OCI-LY3 (cell line): ENCODE measurements at regions not wholly inside any gene's neighbourhood (a gene's known extent, or its start where the extent isn't known, plus 50 kb on each side); places are given as distances from the start of the nearest gene placed in this dataset.

Experiments
- H2AFZ ChIP-seq: fragments of 200-600, 300-600 bp; shearing (Covaris generic); 2 replicates; pipeline ENCODE4 v1.6.0; 2014; ENCODE audit warnings: antibody characterized with exemption, low read depth, low read length
- H3K27ac ChIP-seq: fragments of 200-600, 300-600 bp; sonication (generic); 2 replicates; pipeline ENCODE4 v1.5.1; 2014; ENCODE audit warnings: mild to moderate bottlenecking, low read length, moderate library complexity, mixed read lengths
- H3K27me3 ChIP-seq: fragments of 200-600, 300-600 bp; sonication (generic); 2 replicates; pipeline ENCODE4 v1.6.1; 2014; ENCODE audit warnings: low read depth, low read length, mixed read lengths
- H3K36me3 ChIP-seq: fragments of 200-600, 300-600 bp; sonication (generic); replicated peaks from 2 replicates; pipeline ENCODE3; 2014; ENCODE audit warnings: low read depth, low read length, mixed read lengths
- H3K4me1 ChIP-seq: fragments of 300-600, 200-600 bp; sonication (generic); 2 replicates; pipeline ENCODE4 v1.6.1; 2014; ENCODE audit warnings: low read length, mixed read lengths
- H3K4me2 ChIP-seq: fragments of 200-600, 300-600 bp; sonication (generic); 2 replicates; pipeline ENCODE4 v1.6.1; 2014; ENCODE audit warnings: low read length, mixed read lengths
- H3K4me3 ChIP-seq: fragments of 300-600, 200-600 bp; sonication (generic); 2 replicates; pipeline ENCODE4 v1.5.1; 2014; ENCODE audit warnings: antibody characterized with exemption, mild to moderate bottlenecking, low read length, moderate library complexity
- H3K79me2 ChIP-seq: fragments of 300-600, 200-600 bp; shearing (Covaris generic); 2 replicates; pipeline ENCODE4 v1.6.1; 2014; ENCODE audit warnings: mild to moderate bottlenecking, low read length, mixed read lengths
- H3K9ac ChIP-seq: fragments of 300-600, 200-600 bp; shearing (Covaris generic); 2 replicates; pipeline ENCODE4 v1.6.0; 2014; ENCODE audit warnings: mild to moderate bottlenecking, low read length, moderate library complexity
- H3K9me3 ChIP-seq: fragments of 200-600, 300-600 bp; shearing (Covaris generic); 2 replicates; pipeline ENCODE4 v1.6.1; 2014; ENCODE audit warnings: low read length, mixed read lengths; ENCODE audit not compliant: insufficient read depth
- H4K20me1 ChIP-seq: fragments of 200-600, 300-600 bp; sonication (generic); 2 replicates; pipeline ENCODE4 v1.6.1; 2016; ENCODE audit warnings: low read length, mixed read lengths; ENCODE audit not compliant: insufficient read depth
- EZH2phosphoT487 ChIP-seq: fragments of 200-600 bp; shearing (Covaris generic); IDR thresholded peaks from 2 replicates; pipeline ENCODE4 v1.6.1; 2018; ENCODE audit warnings: antibody characterized with exemption, mixed run types, low read depth
- TF ChIP-seq, protein P1 (sequence below): fragments of 200-600, 300-600 bp; sonication (generic); IDR thresholded peaks from 2 replicates; pipeline ENCODE4 v1.5.1; 2014; ENCODE audit warnings: antibody characterized with exemption, low read length, low read depth

DNA sequence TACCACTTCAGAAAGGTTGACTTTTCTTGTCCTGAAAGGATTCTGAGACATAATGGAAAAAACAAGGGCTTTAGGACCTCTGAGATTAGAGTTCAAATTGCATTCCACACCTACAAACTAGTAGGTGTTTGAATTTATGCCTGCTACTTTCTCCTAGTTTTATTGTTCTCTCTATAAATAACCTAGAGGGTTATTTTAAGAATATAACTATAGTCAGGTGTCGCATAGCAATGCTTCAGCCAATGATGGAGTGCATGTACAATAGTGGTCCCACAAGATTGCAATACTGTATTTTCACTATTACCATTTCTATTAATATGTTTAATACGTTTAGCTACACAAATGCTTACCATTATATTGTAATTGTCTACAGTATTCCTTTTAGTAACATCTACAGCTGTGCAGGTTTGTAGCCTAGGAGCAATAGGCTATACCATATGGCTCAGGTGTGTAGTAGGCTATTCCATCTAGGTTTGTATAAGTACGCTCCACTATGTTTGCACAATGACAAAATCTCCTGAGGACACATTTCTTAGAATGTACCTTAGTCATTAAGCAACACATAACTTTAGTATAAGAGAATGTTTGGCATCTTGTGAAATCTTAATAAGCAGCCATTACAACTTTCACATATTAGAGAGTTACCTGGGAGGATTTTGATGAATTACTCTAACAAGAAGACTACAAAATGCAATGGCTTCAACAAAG lies 1352.5 kb downstream of the ZPLD1 start:
- no peak overlapping the region for H3K9ac ChIP-seq
- H4K20me1 ChIP-seq = no peaks in the 10 kb centered on the region
- no peak overlapping the region for H2AFZ ChIP-seq
- H3K79me2 ChIP-seq = no peaks in the 10 kb centered on the region
- H3K36me3 ChIP-seq = no peaks in the 10 kb centered on the region
- H3K4me2 ChIP-seq = no peak overlapping the region
- no peak overlapping the region for H3K4me3 ChIP-seq
- H3K9me3 ChIP-seq = no peaks in the 10 kb centered on the region
- no peak for TF ChIP-seq EZH2phosphoT487
- TF ChIP-seq, protein P1, sequence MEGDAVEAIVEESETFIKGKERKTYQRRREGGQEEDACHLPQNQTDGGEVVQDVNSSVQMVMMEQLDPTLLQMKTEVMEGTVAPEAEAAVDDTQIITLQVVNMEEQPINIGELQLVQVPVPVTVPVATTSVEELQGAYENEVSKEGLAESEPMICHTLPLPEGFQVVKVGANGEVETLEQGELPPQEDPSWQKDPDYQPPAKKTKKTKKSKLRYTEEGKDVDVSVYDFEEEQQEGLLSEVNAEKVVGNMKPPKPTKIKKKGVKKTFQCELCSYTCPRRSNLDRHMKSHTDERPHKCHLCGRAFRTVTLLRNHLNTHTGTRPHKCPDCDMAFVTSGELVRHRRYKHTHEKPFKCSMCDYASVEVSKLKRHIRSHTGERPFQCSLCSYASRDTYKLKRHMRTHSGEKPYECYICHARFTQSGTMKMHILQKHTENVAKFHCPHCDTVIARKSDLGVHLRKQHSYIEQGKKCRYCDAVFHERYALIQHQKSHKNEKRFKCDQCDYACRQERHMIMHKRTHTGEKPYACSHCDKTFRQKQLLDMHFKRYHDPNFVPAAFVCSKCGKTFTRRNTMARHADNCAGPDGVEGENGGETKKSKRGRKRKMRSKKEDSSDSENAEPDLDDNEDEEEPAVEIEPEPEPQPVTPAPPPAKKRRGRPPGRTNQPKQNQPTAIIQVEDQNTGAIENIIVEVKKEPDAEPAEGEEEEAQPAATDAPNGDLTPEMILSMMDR = no peak
- H3K4me1 ChIP-seq = no peaks in the 10 kb centered on the region
- H3K27ac ChIP-seq = no peak overlapping the region
- H3K27me3 ChIP-seq = no peaks in the 10 kb centered on the region

DNA sequence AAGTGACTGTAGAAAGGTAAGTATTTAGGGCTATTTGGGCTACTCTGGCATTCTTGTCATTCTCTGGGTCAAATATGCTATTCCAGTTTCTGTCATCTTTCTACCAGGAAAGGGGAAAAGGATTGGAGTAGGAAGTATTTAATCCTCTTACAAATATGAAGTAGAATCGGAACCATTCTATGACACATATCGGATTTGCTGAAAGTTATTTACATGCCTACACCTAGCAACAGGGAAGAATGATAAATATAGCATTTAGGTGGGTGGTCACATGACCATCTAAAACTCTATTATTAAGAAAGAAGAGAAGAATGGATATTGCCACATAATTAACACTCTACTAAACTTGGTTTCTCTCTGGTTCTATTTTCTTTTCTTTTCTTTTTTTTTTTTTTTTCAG lies 1353.1 kb downstream of the ZPLD1 start:
- no peak overlapping the region for H3K4me3 ChIP-seq
- H3K9me3 ChIP-seq = no peaks in the 10 kb centered on the region
- H2AFZ ChIP-seq = no peak overlapping the region
- H3K4me2 ChIP-seq = no peak overlapping the region
- no peaks in the 10 kb centered on the region for H3K36me3 ChIP-seq
- no peak overlapping the region for H3K27ac ChIP-seq
- TF ChIP-seq, protein P1 = no peak
- TF ChIP-seq EZH2phosphoT487 = no peak
- H3K9ac ChIP-seq = no peak overlapping the region
- H3K79me2 ChIP-seq = no peaks in the 10 kb centered on the region
- no peaks in the 10 kb centered on the region for H3K4me1 ChIP-seq
- no peaks in the 10 kb centered on the region for H3K27me3 ChIP-seq
- no peaks in the 10 kb centered on the region for H4K20me1 ChIP-seq

DNA sequence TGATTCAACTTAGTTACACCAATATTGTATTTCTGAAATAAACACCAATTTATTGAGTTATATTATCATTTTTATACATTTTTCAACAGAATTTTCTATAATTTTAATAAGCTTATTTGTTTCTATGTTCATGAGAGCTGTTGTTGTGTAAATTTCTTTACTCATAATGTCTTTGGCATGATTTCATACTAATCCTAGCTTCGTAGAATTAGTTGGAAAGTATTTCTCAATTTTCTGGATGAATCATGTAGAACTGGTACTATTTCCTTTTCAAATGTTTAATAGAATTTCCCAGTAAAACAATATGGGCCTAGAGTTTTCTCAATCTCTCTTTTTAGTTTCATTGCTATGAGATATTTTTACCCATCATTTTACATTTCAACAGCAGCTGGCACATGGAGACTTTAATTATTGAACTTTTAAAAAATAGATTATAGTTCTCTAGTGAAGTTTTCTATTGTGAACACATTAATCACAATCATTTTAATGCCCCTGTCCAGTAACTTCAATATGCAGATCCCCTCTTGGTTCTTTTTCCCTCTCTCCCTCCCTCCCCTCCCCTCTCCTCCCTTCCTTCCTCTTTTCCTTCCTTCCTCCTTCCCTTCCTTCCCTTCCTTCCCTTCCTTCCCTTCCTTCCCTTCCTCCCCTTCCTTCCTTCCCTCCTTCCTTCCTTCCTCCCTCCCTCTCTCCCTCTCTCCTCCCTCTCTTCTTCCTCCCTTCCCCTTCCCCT lies 1357.1 kb downstream of the ZPLD1 start:
- no peaks in the 10 kb centered on the region for H3K9me3 ChIP-seq
- no peak overlapping the region for H2AFZ ChIP-seq
- no peak overlapping the region for H3K9ac ChIP-seq
- no peaks in the 10 kb centered on the region for H3K27me3 ChIP-seq
- TF ChIP-seq, protein P1 = no peak
- no peak for TF ChIP-seq EZH2phosphoT487
- no peaks in the 10 kb centered on the region for H3K79me2 ChIP-seq
- no peaks in the 10 kb centered on the region for H4K20me1 ChIP-seq
- no peaks in the 10 kb centered on the region for H3K36me3 ChIP-seq
- H3K4me1 ChIP-seq = no peaks in the 10 kb centered on the region
- no peak overlapping the region for H3K27ac ChIP-seq
- H3K4me3 ChIP-seq = no peak overlapping the region
- no peak overlapping the region for H3K4me2 ChIP-seq

DNA sequence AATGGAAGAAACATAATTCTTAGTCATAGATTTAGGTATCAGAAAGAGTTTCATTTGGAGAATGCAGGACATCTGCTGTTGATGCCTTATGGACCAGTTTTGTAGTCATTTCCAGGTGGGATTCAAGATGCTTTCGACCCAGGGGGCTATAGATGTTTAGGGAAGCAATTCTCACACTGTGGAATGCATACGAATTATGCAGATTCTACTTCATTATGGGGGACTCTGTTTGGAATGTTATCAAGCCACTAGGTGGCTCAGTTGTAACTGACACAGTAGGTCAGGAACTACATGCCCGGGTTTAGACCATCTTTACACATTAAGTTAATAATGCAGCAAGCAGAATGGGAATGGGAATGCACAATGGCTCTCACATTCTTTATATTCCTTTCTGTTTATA lies 1359.8 kb downstream of the ZPLD1 start:
- TF ChIP-seq EZH2phosphoT487 = no peak
- TF ChIP-seq, protein P1 = peak; percentile 72
- H3K27me3 ChIP-seq = no peaks in the 10 kb centered on the region
- H3K4me2 ChIP-seq = peak overlapping the region; percentile 33
- H3K27ac ChIP-seq = no peak overlapping the region
- no peaks in the 10 kb centered on the region for H3K4me1 ChIP-seq
- H3K9ac ChIP-seq = no peak overlapping the region
- peak overlapping the region; percentile 34; the same call in 1 of the 2 replicates for H2AFZ ChIP-seq
- H3K79me2 ChIP-seq = no peaks in the 10 kb centered on the region
- H3K36me3 ChIP-seq = no peaks in the 10 kb centered on the region
- no peaks in the 10 kb centered on the region for H4K20me1 ChIP-seq
- peak overlapping the region; percentile 6; the same call in 1 of the 2 replicates for H3K4me3 ChIP-seq
- no peaks in the 10 kb centered on the region for H3K9me3 ChIP-seq
